NCI-H524 (cell line): ENCODE measurements at regions not wholly inside any gene's neighbourhood (a gene's known extent, or its start where the extent isn't known, plus 50 kb on each side); places are given as distances from the start of the nearest gene placed in this dataset.
A peak's percentile ranks its signal among the peaks of the same experiment; 100 is the strongest.
"Not testable (repeated sequence)": the region's sequence is repeated elsewhere in the genome, so short reads cannot be mapped to it uniquely, and the experiment has no call there.

Experiments used
- DNase-seq, 2 experiments: peaks; one replicate each; lab custom pipeline; 2025; lab: John Stamatoyannopoulos, UW

- DNase-seq: no peak
Measured at GRCh38 chr5:106127985-106128384, 1542.8 kb downstream of the EFNA5 start.

GRCh38 chr5:106127341-106127781, 1543.4 kb downstream of the EFNA5 start:
- DNase-seq: no peak

GRCh38 chr5:106121972-106122605, 1548.6 kb downstream of the EFNA5 start:
- DNase-seq: no peak

- no peak for DNase-seq
Measured at GRCh38 chr5:106116682-106117081, 1554.1 kb downstream of the EFNA5 start.

GRCh38 chr5:106113922-106114321, 1556.8 kb downstream of the EFNA5 start:
- DNase-seq: no peak

GRCh38 chr5:106106384-106106783, 1564.4 kb downstream of the EFNA5 start:
- DNase-seq: no peak

- no peak for DNase-seq
Measured at GRCh38 chr5:106097340-106097739, 1573.4 kb downstream of the EFNA5 start.

GRCh38 chr5:106094839-106095238, 1575.9 kb downstream of the EFNA5 start:
- DNase-seq: no peak

- peak in 1 of 2 experiments; percentile 53 for DNase-seq
Measured at GRCh38 chr5:106094204-106094607, 1576.5 kb downstream of the EFNA5 start.

GRCh38 chr5:106093134-106093533, 1577.6 kb downstream of the EFNA5 start:
- DNase-seq: no peak

- DNase-seq: no peak
Measured at GRCh38 chr5:106092455-106092854, 1578.3 kb downstream of the EFNA5 start.

GRCh38 chr5:106089073-106089472, 1581.7 kb downstream of the EFNA5 start:
- DNase-seq: no peak

GRCh38 chr5:106088462-106088861, 1582.3 kb downstream of the EFNA5 start:
- DNase-seq: no peak

GRCh38 chr5:106086352-106086751, 1584.4 kb downstream of the EFNA5 start:
- DNase-seq: no peak

GRCh38 chr5:106085556-106085955, 1585.2 kb downstream of the EFNA5 start:
- no peak for DNase-seq

GRCh38 chr5:106085136-106085535, 1585.6 kb downstream of the EFNA5 start:
- no peak for DNase-seq

GRCh38 chr5:106080535-106080934, 1590.2 kb downstream of the EFNA5 start:
- no peak for DNase-seq

GRCh38 chr5:106076655-106077054, 1594.1 kb downstream of the EFNA5 start:
- DNase-seq: no peak

GRCh38 chr5:106072208-106072607, 1598.5 kb downstream of the EFNA5 start:
- DNase-seq: no peak

- no peak for DNase-seq
Measured at GRCh38 chr5:106047341-106047740, 1623.4 kb downstream of the EFNA5 start.

- not testable (repeated sequence) for DNase-seq
Measured at GRCh38 chr5:106032069-106032468, 1638.7 kb downstream of the EFNA5 start.

GRCh38 chr5:106028314-106028713, 1642.4 kb downstream of the EFNA5 start:
- no peak for DNase-seq

- DNase-seq: no peak
Measured at GRCh38 chr5:106020894-106021293, 1649.8 kb downstream of the EFNA5 start.

GRCh38 chr5:106019261-106019660, 1651.5 kb downstream of the EFNA5 start:
- DNase-seq: no peak
